Smooth muscle cell (in vitro differentiated cells): ENCODE measurements at regions not wholly inside any gene's neighbourhood (a gene's known extent, or its start where the extent isn't known, plus 50 kb on each side); places are given as distances from the start of the nearest gene placed in this dataset.

ENCODE experiments used
- DNase-seq: peaks from one replicate; lab custom pipeline; 2025; ENCODE audit not compliant: unreplicated experiment; lab: John Stamatoyannopoulos, UW
- H2AFZ ChIP-seq: fragments of 200-600 bp; sonication (generic); 2 replicates; pipeline ENCODE4 v1.6.0; 2016; ENCODE audit warnings: antibody characterized with exemption, low read depth, mild to moderate bottlenecking
- H3F3A ChIP-seq: fragments of 200-600 bp; sonication (generic); 2 replicates; pipeline ENCODE4 v1.6.0; 2017; ENCODE audit warnings: antibody characterized with exemption, low read depth
- H3K27ac ChIP-seq: fragments of 200-600 bp; sonication (generic); 2 replicates; pipeline ENCODE4 v1.5.1; 2016; ENCODE audit warnings: low read depth, mild to moderate bottlenecking
- H3K27me3 ChIP-seq: fragments of 200-600 bp; sonication (generic); 2 replicates; pipeline ENCODE4 v1.6.1; 2016; ENCODE audit warnings: low read depth, mild to moderate bottlenecking
- H3K36me3 ChIP-seq: fragments of 200-600 bp; sonication (generic); 2 replicates; pipeline ENCODE4 v1.5.1; 2016; ENCODE audit warnings: low read depth
- H3K4me1 ChIP-seq: fragments of 200-600 bp; sonication (generic); 2 replicates; pipeline ENCODE4 v1.5.1; 2016; ENCODE audit warnings: low read depth
- H3K4me2 ChIP-seq: fragments of 200-600 bp; sonication (generic); 2 replicates; pipeline ENCODE4 v1.6.0; 2016; ENCODE audit warnings: mild to moderate bottlenecking
- H3K4me3 ChIP-seq: fragments of 200-600 bp; sonication (generic); 2 replicates; pipeline ENCODE4 v1.5.1; 2016; ENCODE audit warnings: mild to moderate bottlenecking
- H3K79me2 ChIP-seq: fragments of 200-600 bp; sonication (generic); 2 replicates; pipeline ENCODE4 v1.6.0; 2016; ENCODE audit warnings: low read depth, mild to moderate bottlenecking
- H3K9ac ChIP-seq: fragments of 200-600 bp; sonication (generic); 2 replicates; pipeline ENCODE4 v1.6.0; 2016; ENCODE audit warnings: low read depth
- H3K9me3 ChIP-seq: fragments of 200-600 bp; sonication (generic); replicated peaks from 2 replicates; pipeline ENCODE4 v1.5.1; 2016; ENCODE audit warnings: low read depth
- H4K20me1 ChIP-seq: fragments of 200-600 bp; sonication (generic); 2 replicates; pipeline ENCODE4 v1.6.0; 2016; ENCODE audit warnings: low read depth
- CTCF ChIP-seq: fragments of 200-600 bp; sonication (generic); IDR thresholded peaks from 2 replicates; pipeline ENCODE4 v1.5.1; 2017; ENCODE audit warnings: borderline replicate concordance, mild to moderate bottlenecking, antibody characterized with exemption; ENCODE audit not compliant: insufficient read depth, poor library complexity, severe bottlenecking
- WGBS: methylation state at CpG from one replicate; pipeline ENCODE4 v1.1.7; 2016; ENCODE audit warnings: low lambda C conversion rate; 5-methylcytosine and 5-hydroxymethylcytosine counted together

DNA sequence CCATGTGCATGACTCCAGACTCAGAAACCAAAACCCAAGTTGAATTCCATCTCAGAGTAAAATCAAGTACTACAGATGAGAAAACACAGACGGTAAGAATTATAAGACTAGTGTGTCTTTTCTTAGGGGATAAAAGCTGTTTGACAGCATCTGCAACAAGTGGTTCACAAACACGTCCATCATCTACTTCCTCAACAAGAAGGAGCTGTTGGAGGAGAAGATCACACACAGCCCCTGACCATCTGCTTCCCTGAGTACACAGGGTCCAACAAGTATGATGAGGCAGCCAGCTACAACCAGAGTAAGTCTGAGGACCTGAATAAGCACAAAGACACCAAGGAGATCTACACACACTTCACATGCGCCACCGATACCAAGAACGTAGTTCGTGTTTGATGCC lies 110.7 kb upstream of the ATF7IP start:
- peaks cover 22% of the 10 kb centered on the region for H3F3A ChIP-seq
- DNase-seq: no peak
- H4K20me1 ChIP-seq: no peaks in the 10 kb centered on the region
- H3K36me3 ChIP-seq: no peaks in the 10 kb centered on the region
- peaks cover 24% of the 10 kb centered on the region for H3K4me1 ChIP-seq
- H3K27ac ChIP-seq: no peak overlapping the region
- H3K27me3 ChIP-seq: no peaks in the 10 kb centered on the region
- no peaks in the 10 kb centered on the region for H3K79me2 ChIP-seq
- no peaks in the 10 kb centered on the region for H3K9me3 ChIP-seq
- WGBS: 91% methylated on average over 6 of the region's 6 CpGs
- no peak overlapping the region for H2AFZ ChIP-seq
- no peak for TF ChIP-seq CTCF
- no peak overlapping the region for H3K9ac ChIP-seq
- H3K4me2 ChIP-seq: no peak overlapping the region
- H3K4me3 ChIP-seq: no peak overlapping the region

- peak overlapping the region; percentile 86 for H3K9ac ChIP-seq
- no peak for DNase-seq
- H3K36me3 ChIP-seq: no peaks in the 10 kb centered on the region
- no peak for TF ChIP-seq CTCF
- H3F3A ChIP-seq: peaks cover 30% of the 10 kb centered on the region
- peak overlapping the region; percentile 99 for H3K27ac ChIP-seq
- peak overlapping the region; percentile 87 for H3K4me2 ChIP-seq
- peak overlapping the region; percentile 94 for H2AFZ ChIP-seq
- no peaks in the 10 kb centered on the region for H3K27me3 ChIP-seq
- WGBS: 18% methylated on average over 6 of the region's 6 CpGs
- H3K79me2 ChIP-seq: no peaks in the 10 kb centered on the region
- H4K20me1 ChIP-seq: no peaks in the 10 kb centered on the region
- no peaks in the 10 kb centered on the region for H3K9me3 ChIP-seq
- H3K4me1 ChIP-seq: peaks cover 28% of the 10 kb centered on the region
- peak overlapping the region; percentile 33 for H3K4me3 ChIP-seq
Measured at GRCh38 chr12:14256121-14256520, 109.4 kb upstream of the ATF7IP start.

- 31% methylated on average over 15 of the region's 15 CpGs for WGBS
- Histone ChIP-seq H3K9ac (peak overlapping the region; percentile 86), H4K20me1 (no peaks in the 10 kb centered on the region), H3K36me3 (no peaks in the 10 kb centered on the region), H3K4me2 (peak overlapping the region; percentile 87), H3K79me2 (no peaks in the 10 kb centered on the region), H3K4me3 (peak overlapping the region; percentile 33), H3F3A (peaks cover 35% of the 10 kb centered on the region), H3K9me3 (no peaks in the 10 kb centered on the region), H2AFZ (peak overlapping the region; percentile 94), H3K27ac (peak overlapping the region; percentile 99), H3K4me1 (peaks cover 30% of the 10 kb centered on the region), H3K27me3 (no peaks in the 10 kb centered on the region)
- no peak for DNase-seq
- peak; percentile 74 for TF ChIP-seq CTCF
Measured at GRCh38 chr12:14256555-14257169, 108.8 kb upstream of the ATF7IP start.

- no peak for DNase-seq
- H3K27me3 ChIP-seq: no peaks in the 10 kb centered on the region
- H3K4me1 ChIP-seq: peaks cover 30% of the 10 kb centered on the region
- H3K9ac ChIP-seq: peak overlapping the region; percentile 64
- TF ChIP-seq CTCF: no peak
- H3K4me3 ChIP-seq: peak overlapping the region; percentile 31
- no peaks in the 10 kb centered on the region for H4K20me1 ChIP-seq
- peak overlapping the region; percentile 99 for H3K27ac ChIP-seq
- peak overlapping the region; percentile 94 for H2AFZ ChIP-seq
- H3K79me2 ChIP-seq: no peaks in the 10 kb centered on the region
- peak overlapping the region; percentile 87 for H3K4me2 ChIP-seq
- H3K36me3 ChIP-seq: no peaks in the 10 kb centered on the region
- H3K9me3 ChIP-seq: no peaks in the 10 kb centered on the region
- WGBS: 7% methylated on average over 7 of the region's 7 CpGs
- H3F3A ChIP-seq: peaks cover 42% of the 10 kb centered on the region
Measured at GRCh38 chr12:14257303-14257733, 108.2 kb upstream of the ATF7IP start.
